GM12892 (cell line): ENCODE measurements at regions not wholly inside any gene's neighbourhood (a gene's known extent, or its start where the extent isn't known, plus 50 kb on each side); places are given as distances from the start of the nearest gene placed in this dataset.

Source experiments
- DNase-seq: peaks from one replicate; pipeline ENCODE4 v3.0.0; 2011; ENCODE audit not compliant: insufficient read length
- FAIRE-seq: peaks from 2 replicates; lab custom pipeline; 2011; peaks lifted over from hg19 to GRCh38; lab: Jason Lieb, UNC
- POLR2A ChIP-seq: IDR thresholded peaks from 2 replicates; pipeline ENCODE4 v1.6.1; 2011; ENCODE audit warnings: low read depth, low read length, control low read depth
- POLR2AphosphoS5 ChIP-seq: IDR thresholded peaks from 2 replicates; pipeline ENCODE4 v1.6.1; 2011; ENCODE audit warnings: low read depth, low read length, control low read depth
- TAF1 ChIP-seq: IDR thresholded peaks from 2 replicates; pipeline ENCODE4 v1.6.1; 2011; ENCODE audit warnings: low read depth, mild to moderate bottlenecking, control low read depth, low read length, borderline replicate concordance

DNA sequence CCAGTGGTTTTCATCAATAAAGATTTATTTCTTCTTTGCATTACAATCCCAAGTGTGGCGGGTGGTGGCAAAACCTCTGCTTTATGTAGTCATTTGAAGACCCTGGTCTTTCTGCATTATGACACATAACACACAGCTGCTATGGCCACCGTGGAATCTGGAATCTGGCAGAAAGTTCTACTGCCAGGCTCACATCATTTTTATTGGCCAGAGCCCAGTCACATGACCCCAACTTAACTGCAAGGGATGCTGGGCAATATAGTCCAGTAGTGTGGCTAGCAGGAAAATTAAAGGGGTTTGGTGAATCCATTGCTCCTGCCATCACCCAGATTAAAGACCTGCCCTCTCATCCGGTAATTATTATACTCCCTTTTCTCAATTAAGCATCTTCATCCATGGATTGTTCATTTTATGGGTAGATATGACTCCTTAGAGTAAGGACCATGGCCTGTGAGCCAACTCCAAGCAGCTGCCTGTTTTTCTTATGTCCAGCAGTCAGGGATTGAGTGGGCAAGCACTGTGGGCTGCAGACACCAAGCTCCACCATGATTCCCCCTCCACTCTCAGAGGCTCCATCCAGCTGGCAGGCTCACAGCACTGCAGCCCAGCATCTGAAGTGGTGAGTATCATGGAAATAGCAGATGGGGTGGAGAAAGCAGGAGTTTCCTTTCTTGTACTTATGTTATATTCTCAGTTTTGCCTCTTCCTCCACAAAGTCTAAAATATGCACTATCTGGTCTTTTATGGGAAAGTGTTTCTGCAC lies 1030.7 kb downstream of the AACS start:
- FAIRE-seq (no peak), DNase-seq (no peak)
- TF ChIP-seq POLR2A: no peak
- no peak for TF ChIP-seq POLR2AphosphoS5
- TF ChIP-seq TAF1: no peak

DNA sequence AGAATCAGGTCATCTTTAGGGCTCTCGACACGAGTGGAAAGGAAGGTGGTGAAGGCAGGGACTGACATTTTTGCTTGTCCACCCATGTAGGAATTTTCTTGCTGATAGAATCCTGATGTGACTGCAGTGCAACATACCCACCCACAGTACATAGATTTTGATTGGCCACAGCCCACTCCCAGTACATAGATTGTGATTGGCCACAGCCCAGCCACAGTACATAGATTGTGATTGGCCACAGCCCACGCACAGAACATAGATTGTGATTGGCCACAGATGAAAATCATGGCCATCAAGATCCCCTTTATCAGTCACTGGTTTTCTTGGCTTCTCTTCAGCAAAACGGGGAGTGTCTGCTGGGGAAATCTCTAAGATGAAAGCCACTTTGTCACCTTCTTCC lies 1041.5 kb downstream of the AACS start:
- FAIRE-seq: no peak
- TF ChIP-seq TAF1 (no peak), POLR2AphosphoS5 (no peak), POLR2A (no peak)

DNA sequence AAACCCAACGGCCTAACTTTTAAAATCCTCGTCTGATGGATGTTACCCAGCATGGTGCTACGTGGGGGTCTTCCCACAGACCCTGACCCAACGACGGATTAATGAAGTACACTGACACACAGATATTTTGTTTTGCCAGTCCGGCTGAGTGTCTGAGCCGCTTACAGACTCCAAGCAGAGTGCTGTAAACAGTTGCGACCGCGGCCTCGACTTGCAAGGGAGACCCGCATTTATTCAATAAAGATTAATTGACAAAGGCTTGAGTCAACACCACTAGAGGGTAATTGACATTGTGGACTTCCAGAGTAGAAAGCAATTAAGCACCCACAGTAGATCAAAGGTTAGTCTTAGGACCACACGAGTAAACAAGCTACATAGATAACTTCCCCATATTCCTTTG lies 1042.4 kb downstream of the AACS start:
- no peak for DNase-seq
- FAIRE-seq: no peak
- TF ChIP-seq TAF1 (no peak), POLR2A (no peak), POLR2AphosphoS5 (no peak)

More for the DNA sequence above, 1041.5 kb downstream of the AACS start:
- DNase-seq: no peak

DNA sequence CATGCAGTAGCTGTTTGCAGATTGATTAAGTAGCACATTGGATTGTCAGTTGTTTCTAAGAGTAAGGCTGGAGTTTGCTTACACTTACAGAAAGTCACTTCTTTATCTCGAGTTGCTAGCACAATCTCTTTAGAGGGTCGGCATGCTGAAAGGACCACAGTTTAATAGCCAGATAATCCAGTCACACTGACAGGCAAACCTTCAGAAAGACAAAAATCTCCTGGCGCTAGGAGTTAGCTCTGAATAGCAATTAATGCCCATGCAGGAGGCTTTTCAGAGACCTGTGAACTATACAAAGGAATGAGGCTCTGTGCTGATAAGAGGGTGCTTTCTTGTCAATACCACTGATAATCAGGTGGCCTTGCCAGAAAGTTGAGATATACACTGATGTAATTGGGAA lies 1043.0 kb downstream of the AACS start:
- TF ChIP-seq POLR2A: no peak
- no peak for FAIRE-seq
- DNase-seq: no peak

DNA sequence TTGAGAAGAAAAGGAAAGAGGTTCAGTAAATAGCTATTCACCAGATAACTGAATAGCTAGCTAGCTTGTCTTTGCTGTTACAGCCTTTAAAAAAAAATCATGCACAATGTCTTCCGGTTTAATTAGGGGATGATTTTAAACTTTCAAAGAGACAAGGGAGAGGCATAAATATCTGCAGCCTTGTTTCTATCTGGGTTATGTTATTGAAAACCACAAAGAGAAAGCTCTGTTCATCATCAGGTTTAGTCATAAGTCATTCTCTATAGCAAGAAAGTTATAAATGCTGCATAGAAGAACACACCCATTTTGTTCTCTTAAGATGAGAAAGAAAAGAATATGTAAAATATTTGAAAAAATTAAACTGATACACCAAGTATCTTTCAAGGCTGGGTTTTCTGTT lies 1046.9 kb downstream of the AACS start:
- TF ChIP-seq POLR2AphosphoS5 (no peak), TAF1 (no peak), POLR2A (no peak)
- no peak for FAIRE-seq

DNA sequence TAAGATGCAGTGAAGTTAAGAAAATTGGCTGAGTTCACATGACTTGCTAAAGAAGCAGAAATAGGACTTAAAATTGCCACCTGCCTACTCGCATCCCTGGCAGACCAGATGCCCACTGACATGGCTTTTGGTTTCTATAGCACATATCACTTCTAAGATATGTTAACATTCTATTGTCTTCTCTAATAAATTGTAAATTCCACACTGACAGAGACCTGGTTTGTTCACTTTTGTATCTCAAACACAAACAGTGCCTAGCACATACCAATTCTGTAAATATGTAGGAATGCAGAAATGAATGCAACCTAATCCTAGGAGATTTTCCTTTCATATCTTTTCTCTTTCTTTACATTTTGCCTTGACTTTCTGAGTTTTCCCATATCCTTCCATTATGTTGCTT lies 1047.6 kb downstream of the AACS start:
- FAIRE-seq (no peak), DNase-seq (no peak)
- TF ChIP-seq POLR2A (no peak), POLR2AphosphoS5 (no peak), TAF1 (no peak)

More for the DNA sequence above, 1046.9 kb downstream of the AACS start:
- no peak for DNase-seq

DNA sequence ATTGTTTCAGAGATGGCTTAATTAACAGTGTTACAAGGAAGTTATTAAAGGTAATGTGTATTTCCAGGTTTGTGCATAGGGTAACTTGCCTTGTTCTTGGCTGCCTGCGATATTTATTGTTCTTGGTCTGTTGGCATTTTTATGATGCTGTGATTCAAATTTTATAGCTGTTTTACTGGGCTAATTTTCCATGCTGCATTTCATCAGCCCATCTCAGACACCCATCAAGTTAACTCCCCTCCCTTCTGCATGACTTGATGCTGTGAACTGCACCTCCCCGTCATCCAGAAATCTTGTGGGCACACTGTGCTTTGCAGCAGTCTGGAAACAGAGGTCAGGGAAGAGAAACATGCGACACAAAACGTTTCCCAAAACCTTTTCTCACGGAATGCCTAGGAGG lies 1049.2 kb downstream of the AACS start:
- no peak for TF ChIP-seq POLR2A
- no peak for TF ChIP-seq TAF1
- no peak for TF ChIP-seq POLR2AphosphoS5
- DNase-seq (no peak), FAIRE-seq (no peak)

DNA sequence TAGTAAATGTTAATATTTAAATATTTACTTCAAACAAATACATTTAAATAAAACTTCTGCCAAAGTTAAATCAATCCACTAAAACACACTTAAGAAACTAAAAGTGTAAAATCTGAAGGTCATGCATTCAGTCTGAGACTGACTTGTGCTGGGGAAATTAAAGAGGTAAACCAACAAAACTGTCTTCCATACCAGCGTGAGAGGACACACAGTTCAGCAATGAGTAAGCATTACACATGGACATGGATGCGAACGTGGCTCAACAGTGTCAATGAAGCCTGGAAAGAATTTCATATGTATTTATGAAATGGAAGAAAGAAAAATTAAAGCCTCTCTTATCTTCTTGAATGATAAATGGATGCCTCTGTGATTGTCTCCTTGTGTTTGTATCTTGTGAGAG lies 1052.3 kb downstream of the AACS start:
- FAIRE-seq (no peak), DNase-seq (no peak)
- TF ChIP-seq POLR2AphosphoS5: no peak
- no peak for TF ChIP-seq TAF1
- TF ChIP-seq POLR2A: no peak

DNA sequence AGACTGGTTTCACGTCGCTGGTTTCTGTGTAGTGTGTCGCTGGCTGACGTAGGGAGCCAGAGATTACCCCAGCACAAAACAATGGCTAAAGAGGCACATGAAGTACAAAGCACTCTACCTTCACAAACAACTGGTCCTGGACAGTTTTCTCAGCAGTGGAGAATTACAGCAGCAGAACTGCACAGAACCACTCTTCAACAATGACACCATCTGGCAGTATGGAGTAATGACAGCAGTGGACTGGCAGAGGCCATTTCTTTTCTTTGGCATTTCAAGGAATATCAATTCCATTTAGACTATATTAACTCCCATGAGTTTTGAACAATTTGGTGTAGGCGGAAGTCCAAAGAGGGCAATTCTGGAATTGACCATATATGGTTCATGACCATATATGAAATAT lies 1074.1 kb downstream of the AACS start:
- TF ChIP-seq TAF1 (no peak), POLR2A (no peak), POLR2AphosphoS5 (no peak)
- DNase-seq: no peak
- FAIRE-seq: no peak

DNA sequence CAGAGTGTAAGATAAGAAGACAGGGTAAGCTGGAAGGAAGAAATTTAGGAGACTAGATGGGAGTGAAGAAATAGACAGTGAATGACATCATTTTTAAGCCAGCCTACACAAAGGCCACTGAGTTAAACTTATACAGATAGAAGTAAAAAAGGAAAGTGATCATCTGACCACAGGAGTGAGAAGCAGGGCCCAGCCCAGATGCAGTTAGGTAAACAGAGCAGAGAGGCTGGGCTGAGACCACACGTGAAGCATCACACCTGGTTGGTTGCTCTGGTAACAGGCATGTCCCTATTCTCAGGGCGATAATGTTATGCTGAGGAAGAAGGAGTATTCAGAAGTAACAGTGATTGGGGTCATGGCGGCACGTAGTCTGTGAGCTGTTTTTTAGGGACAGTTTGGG lies 1079.4 kb downstream of the AACS start:
- TF ChIP-seq TAF1: no peak
- TF ChIP-seq POLR2A: no peak
- TF ChIP-seq POLR2AphosphoS5: no peak
- FAIRE-seq (no peak), DNase-seq (no peak)

DNA sequence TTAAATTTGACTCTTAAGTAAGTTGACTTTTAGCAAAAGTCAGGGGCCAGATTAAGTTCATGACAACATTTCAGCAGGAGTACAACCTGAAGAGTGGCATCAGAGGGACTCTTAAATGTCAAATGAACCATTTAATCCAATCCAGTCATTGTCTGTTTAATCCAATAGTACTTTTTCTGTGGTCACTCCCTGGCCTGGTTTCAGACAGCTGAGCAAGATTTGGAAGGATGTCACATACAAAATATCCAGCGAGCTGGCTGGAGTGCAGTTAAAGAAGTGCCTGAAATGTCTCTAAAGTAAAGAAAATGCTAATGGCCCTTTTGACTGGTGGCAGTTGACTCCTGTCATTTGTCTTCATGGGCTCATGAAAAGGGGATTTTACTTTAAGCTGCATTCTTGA lies 1082.1 kb downstream of the AACS start:
- TF ChIP-seq TAF1 (no peak), POLR2A (no peak), POLR2AphosphoS5 (no peak)
- no peak for DNase-seq
- no peak for FAIRE-seq

DNA sequence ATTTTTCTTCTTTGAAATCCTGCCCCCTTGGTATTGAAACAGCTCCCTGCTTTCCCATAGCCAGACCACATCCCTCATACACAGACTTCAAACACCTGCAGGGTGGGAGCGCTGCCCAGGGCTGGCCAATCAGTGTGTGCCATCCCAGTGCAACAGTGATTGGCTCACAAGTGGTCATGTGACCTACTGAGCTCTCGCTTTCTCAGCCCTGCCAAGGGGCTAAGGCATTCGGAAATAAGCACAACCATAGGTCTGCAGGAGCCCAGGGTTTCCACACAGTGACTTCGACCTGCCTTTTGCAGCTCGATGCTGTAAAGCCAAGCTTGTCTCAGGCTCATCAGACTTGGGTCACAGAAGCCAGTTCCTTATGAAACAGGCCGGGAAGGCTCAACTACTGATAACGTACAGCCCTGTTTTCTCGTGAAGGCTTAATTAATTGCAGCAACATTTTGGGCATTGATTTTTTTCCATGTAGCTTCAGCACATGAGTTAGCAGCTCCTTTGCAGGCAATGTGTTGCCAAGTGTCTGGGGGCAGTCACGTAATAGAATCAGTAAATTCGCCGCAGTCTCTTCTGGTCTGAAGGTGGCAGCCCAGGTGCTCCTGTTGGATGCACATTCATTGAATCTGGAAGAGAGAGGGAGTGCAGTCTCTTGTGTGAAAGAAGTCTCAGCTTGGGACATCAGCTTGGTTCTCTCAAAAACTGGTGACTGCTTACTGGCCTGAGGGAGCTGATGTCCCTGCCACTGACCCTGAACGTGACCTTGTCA lies 1091.8 kb downstream of the AACS start:
- DNase-seq (no peak), FAIRE-seq (no peak)
- TF ChIP-seq POLR2AphosphoS5 (no peak), POLR2A (no peak), TAF1 (no peak)

DNA sequence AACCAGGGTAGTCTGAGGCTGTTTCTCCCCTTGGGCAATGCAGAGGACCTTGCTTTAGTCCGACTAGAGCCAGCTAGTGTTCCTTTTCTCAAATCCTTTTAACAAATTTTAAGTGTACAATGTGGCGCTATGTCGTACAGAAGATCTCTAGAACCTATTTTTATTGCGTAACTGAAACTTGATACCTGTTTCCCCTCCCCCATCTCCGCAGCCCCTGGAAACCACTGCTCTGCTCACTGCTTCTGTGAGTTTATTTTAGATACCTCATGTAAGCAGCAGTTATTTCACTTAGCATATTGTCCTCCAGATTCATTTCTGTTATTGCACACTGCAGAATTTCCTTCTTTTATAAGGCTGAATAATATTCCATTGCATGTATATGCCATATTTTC lies 1092.3 kb downstream of the AACS start:
- no peak for TF ChIP-seq TAF1
- TF ChIP-seq POLR2A: no peak
- TF ChIP-seq POLR2AphosphoS5: no peak
- DNase-seq (no peak), FAIRE-seq (no peak)

DNA sequence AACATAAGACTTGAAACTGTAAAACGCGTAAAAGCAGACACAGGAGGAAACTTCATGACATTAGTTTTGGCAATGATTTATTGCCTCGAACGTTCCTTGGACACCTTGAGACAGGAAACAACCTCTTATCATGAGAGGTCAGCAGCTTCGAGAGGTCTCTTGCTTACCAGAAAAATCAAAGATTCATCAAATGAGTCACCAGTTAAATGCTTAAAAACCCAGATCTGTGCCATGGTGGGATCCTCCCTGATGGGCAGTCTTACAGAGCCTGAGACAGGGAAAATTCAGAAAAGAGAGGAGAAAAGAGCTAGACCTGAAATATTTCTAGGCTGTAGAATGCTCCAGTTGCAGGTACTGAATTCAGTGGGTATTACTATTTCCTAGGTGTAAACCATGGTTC lies 1093.9 kb downstream of the AACS start:
- no peak for FAIRE-seq
- no peak for TF ChIP-seq POLR2A
- DNase-seq: no peak
